ENCODE measurements at regions not wholly inside any gene's neighbourhood (a gene's known extent, or its start where the extent isn't known, plus 50 kb on each side); places are given as distances from the start of the nearest gene placed in this dataset.
"Not testable (repeated sequence)": the region's sequence is repeated elsewhere in the genome, so short reads cannot be mapped to it uniquely, and the experiment has no call there.

- not testable (repeated sequence) for TF ChIP-seq EZH2 (IDR thresholded peaks at IDR 0.05); POLR2AphosphoS5 (IDR thresholded peaks at IDR 0.05; ENCODE audit: borderline replicate concordance, low read depth, low read length); FOXP2 (optimal IDR thresholded peaks at IDR 0.05; ENCODE audit: control extremely low read depth, extremely low read length, insufficient read depth)
These were observed 426.8 kb downstream of the ARL4A start for GRCh38 chr7:13114240-13114639.
